ENCODE measurements at regions not wholly inside any gene's neighbourhood (a gene's known extent, or its start where the extent isn't known, plus 50 kb on each side); places are given as distances from the start of the nearest gene placed in this dataset.
"Not testable (repeated sequence)": the region's sequence is repeated elsewhere in the genome, so short reads cannot be mapped to it uniquely, and the experiment has no call there.

- in situ Hi-C loops (cut with HindIII; ENCODE audit: low sequenced_read_pairs) = no loop called here
These were observed 151.1 kb upstream of the HMGA2 start for GRCh38 chr12:65673156-65673690.

DNA sequence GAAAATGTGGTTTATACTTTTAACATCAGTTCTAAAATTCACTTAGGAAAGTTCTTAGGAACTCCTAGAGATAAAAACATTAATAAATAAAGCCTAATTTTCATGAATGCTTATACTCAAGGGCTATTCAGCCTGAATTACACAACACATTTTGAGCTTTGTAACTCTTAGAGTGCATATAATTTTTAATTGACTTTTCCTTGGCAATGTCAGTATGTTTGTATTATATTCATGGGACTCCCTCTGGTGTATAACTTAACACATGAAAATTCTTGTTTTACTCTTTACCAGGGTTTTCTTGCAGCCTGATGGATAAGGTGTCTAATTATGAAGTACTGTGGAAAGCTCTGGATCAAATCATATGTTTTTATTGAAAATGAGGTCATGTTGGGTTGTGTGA lies 150.6 kb upstream of the HMGA2 start:
- in situ Hi-C loops (cut with HindIII; ENCODE audit: low sequenced_read_pairs) = no loop called here

DNA sequence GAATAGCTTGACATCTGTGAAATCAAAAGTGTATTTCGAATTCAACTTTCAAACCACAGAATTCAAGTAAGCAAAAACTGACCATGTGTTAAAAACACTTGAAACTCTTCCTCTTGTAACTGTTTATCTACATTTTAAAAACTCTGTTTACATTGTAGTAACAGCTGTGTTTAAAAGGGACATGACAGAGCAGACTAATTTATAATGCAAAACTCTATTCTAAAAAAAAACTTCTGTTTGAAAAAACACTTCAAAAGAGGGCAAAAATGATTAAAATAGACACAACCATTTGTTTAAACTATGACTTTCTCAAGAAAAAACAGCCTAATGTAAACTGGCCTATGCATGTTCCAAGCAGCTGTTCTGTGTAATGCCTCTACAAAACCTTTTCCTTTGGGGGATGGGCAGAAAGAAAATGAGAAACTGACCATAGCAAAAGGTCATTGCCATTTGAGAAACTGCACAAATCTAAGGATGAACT lies 149.1 kb upstream of the HMGA2 start:
- in situ Hi-C loops (cut with HindIII; ENCODE audit: low sequenced_read_pairs) = no loop called here

DNA sequence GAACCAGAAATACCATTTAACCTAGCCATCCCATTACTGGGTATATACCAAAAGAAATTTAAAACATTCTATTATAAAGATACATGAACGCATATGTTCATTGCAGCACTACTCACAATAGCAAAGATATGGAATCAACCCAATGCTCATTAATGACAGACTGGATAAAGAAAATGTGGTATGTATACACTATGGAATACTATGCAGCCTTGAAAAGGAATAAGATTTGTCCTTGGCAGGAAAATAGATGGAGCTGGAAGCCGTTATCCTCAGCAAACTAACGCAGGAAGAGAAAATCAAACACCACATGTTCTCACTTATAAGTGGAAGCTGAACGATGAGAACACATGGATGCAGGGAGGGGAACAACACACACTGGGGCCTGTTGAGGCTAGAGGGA lies 146.1 kb upstream of the HMGA2 start:
- in situ Hi-C loops (cut with HindIII; ENCODE audit: low sequenced_read_pairs) = not testable (repeated sequence)

- in situ Hi-C loops (cut with HindIII; ENCODE audit: low sequenced_read_pairs) = no loop called here
These were observed 143.1 kb upstream of the HMGA2 start for GRCh38 chr12:65681226-65681625.

- in situ Hi-C loops (cut with HindIII; ENCODE audit: low sequenced_read_pairs) = no loop called here
These were observed 142.2 kb upstream of the HMGA2 start for GRCh38 chr12:65682112-65682511.

DNA sequence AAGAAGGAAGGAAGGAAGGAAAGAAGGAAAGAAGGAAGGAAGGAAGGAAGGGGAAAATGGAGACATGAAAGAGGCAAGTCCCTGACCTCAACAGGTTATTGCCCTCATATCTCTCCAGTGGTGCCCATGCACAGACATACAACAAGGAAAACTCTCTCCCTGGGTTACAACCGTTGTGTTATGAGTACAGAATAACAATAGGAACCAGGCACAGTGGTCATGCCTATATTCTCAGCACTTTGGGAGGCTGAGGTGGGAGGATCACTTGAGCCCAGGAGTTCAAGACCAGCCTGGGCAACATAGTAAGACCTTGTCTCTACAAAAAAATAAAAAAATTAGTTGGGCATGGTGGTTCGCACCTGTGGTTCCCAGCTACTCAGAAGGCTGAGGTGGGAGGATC lies 139.4 kb upstream of the HMGA2 start:
- in situ Hi-C loops (cut with HindIII; ENCODE audit: low sequenced_read_pairs) = no loop called here

GRCh38 chr12:65685514-65685913 lies 138.8 kb upstream of the HMGA2 start:
- in situ Hi-C loops (cut with HindIII; ENCODE audit: low sequenced_read_pairs) = no loop called here

DNA sequence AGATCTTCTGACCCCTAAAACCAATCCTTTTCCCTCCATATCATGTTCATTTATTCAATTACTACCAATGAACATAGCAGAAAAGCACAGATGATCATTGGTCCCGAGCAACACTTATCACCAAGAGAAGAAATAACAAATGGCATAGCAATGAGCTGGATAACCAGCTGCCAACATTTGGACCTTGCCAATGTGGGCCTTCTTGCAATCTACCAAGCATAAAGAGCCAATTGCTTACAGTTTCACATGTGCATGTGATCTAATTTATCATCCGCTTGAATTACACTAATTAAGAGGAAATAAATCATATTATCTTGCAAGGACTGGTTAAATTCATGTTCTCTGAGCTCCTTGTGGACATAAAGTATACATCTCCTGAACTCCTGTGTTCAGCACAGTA lies 134.8 kb upstream of the HMGA2 start:
- in situ Hi-C loops (cut with HindIII; ENCODE audit: low sequenced_read_pairs) = no loop called here

DNA sequence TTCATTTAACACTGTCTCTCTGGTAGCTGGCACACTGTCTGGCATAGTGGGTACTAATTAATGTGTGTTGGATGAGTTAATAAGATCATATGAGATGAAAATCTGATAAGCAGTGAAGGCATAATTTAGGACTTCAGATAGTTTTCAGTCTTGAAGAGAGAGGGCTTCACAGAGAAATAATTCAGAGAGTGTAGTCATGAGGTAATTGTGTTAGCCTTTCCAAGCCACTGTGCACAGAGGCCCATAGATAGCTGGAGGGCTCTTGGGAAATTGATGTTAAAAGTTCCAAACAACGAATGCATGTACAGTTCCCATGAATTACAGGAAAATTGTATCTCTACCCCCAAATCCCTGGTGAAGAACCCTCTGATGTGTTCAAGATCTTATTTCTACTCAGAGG lies 133.8 kb upstream of the HMGA2 start:
- in situ Hi-C loops (cut with HindIII; ENCODE audit: low sequenced_read_pairs) = loop anchor here (10.0 kb wide), 1 partner anchor 66 kb away; no protein-coding TSS in a partner anchor

- in situ Hi-C loops (cut with HindIII; ENCODE audit: low sequenced_read_pairs) = loop anchor here (10.0 kb wide), 1 partner anchor 69 kb away; no protein-coding TSS in a partner anchor
These were observed 130.2 kb upstream of the HMGA2 start for GRCh38 chr12:65694130-65694529.

GRCh38 chr12:65695113-65695865 lies 129.0 kb upstream of the HMGA2 start:
- in situ Hi-C loops (cut with HindIII; ENCODE audit: low sequenced_read_pairs) = loop anchor here (10.0 kb wide), 1 partner anchor 70 kb away; no protein-coding TSS in a partner anchor

GRCh38 chr12:65696227-65696626 lies 128.1 kb upstream of the HMGA2 start:
- in situ Hi-C loops (cut with HindIII; ENCODE audit: low sequenced_read_pairs) = loop anchor here (10.0 kb wide), 1 partner anchor 71 kb away; no protein-coding TSS in a partner anchor

GRCh38 chr12:65699251-65699650 lies 125.0 kb upstream of the HMGA2 start:
- in situ Hi-C loops (cut with HindIII; ENCODE audit: low sequenced_read_pairs) = loop anchor here (10.0 kb wide), 1 partner anchor 74 kb away; no protein-coding TSS in a partner anchor

DNA sequence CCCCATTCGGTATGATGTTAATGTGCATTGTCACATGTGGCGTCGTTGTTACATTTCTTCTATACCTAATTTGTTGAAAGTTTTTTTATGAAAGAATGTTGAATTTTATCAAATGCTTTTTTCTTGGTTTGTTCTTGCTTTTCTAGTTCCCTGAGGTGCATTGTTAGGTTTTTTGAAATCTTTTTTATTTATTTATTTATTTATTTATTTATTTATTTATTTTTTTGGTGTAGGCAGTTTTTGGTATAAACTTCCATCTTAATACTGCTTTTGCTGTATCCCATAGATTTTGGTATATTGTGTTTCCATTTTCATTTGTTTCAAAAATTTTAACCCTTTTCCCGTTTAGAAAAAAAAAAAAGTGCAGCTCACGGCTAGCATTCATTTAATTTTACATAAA lies 121.1 kb upstream of the HMGA2 start:
- in situ Hi-C loops (cut with HindIII; ENCODE audit: low sequenced_read_pairs) = no loop called here

DNA sequence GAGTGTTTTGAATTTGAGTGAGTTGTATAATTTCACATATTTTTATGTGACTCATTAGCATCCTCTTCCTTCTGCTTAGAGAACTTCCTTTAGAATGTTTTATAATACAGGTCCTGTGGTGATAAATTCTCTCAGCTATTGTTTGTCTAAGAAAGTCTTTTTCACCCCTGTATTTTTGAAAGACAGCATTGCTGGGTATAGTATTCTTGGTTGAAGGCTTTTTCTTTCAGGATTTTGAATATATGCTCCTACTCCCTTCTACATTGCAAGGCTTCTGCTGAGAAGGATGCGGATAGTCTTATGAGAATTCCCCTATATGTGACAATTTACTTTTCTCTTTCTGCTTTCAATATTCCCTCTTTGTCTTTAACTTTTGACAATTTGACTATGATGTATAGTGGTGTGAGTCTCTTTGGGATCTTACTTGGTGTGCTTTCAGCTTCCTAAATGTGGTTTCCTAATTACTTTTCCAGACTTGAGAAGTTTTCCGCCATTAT lies 118.9 kb upstream of the HMGA2 start:
- in situ Hi-C loops (cut with HindIII; ENCODE audit: low sequenced_read_pairs) = no loop called here

GRCh38 chr12:65707051-65707450 lies 117.2 kb upstream of the HMGA2 start:
- in situ Hi-C loops (cut with HindIII; ENCODE audit: low sequenced_read_pairs) = no loop called here

- in situ Hi-C loops (cut with HindIII; ENCODE audit: low sequenced_read_pairs) = no loop called here
These were observed 111.9 kb upstream of the HMGA2 start for GRCh38 chr12:65712260-65713004.

DNA sequence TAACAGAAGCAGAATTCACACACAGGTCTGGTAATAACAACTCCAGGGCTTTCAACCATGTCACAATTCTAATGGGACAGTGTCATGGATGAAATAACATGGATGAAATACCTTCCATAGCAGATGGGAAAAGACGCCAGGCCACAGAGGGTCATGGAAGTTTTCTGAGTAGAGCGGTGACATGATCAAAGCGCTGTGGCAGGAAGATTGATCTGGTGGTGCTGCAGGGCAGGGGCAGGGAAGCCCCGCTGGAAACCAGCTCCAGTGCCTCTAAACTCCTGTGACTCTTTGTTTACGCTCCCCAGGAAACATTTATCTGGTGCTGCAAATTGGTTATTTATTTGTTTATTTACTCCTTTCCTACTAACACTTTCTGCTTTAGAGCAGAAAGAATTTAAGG lies 108.3 kb upstream of the HMGA2 start:
- in situ Hi-C loops (cut with HindIII; ENCODE audit: low sequenced_read_pairs) = no loop called here

DNA sequence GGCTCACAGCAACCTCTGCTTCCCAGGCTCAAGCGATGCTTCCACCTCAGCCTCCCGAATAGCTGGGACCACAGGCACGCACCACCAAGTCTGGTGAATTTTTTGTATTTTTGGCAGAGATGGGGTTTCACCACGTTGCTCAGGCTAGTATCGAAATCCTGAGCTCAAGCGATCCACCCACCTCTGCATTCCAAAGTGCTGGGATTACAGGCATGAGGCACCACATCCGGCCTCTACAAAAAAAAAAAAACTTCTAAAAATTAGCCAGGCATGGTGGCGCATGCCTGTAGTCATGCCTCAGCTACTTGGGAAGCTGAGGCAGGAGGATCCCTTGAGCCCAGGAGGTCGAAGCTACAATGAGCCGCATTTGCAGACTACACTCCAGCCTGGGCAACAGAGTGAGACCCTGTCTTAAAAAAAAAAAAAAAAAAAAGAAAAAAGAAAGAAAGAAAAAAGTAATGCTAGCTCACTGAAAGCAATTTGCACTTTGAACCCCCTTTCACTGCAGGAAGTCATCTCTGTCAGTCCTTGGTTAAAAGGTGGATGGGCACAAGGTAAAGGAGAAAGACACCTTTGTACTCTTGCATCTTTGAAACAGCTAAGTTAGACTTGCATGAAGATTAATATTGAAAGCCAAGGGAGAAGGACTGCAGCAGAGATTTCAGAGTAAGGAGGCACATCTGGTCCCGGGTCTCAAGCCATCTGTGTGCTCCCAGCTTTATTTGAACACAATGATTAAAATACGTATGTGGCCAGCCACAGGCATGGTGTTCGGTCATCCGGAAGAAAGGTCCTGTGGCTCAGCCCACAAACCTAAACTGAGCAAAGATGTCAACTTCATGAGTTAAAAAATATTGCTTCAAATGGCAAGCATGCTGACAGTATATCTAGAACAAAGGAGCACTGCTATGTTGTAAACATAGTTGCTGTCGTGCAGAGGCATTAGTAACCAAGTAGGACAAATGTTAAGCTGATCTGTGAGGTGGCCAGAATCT lies 103.8 kb upstream of the HMGA2 start:
- in situ Hi-C loops (cut with HindIII; ENCODE audit: low sequenced_read_pairs) = loop anchor here (5.0 kb wide), 1 partner anchor 97 kb away; no protein-coding TSS in a partner anchor
